ENCODE measurements at regions not wholly inside any gene's neighbourhood (a gene's known extent, or its start where the extent isn't known, plus 50 kb on each side); places are given as distances from the start of the nearest gene placed in this dataset.

- Histone ChIP-seq H3K4me3 (replicated peaks; ENCODE audit: low read depth, low read length) (no peak overlapping the region), H3K36me3 (ENCODE audit: control insufficient read depth, insufficient read depth, low read length) (no peaks in the 10 kb centered on the region), H3K27me3 (replicated peaks; ENCODE audit: control insufficient read depth, insufficient read depth, low read length) (no peaks in the 10 kb centered on the region)
- DNase-seq (ENCODE audit: extremely low read depth, insufficient read length), result no peak
- TF ChIP-seq CTCF (IDR thresholded peaks at IDR 0.05; ENCODE audit: insufficient read depth, low read length, poor library complexity, severe bottlenecking), result no peak
Observed at GRCh38 chr3:115418583-115418982, 204.7 kb upstream of the GAP43 start.

GRCh38 chr3:115420086-115420485 is 203.2 kb upstream of the GAP43 start:
- H3K4me3 ChIP-seq (replicated peaks; ENCODE audit: low read depth, low read length), result no peak overlapping the region
- no peaks in the 10 kb centered on the region for H3K36me3 ChIP-seq (ENCODE audit: control insufficient read depth, insufficient read depth, low read length)
- no peaks in the 10 kb centered on the region for H3K27me3 ChIP-seq (replicated peaks; ENCODE audit: control insufficient read depth, insufficient read depth, low read length)
- TF ChIP-seq CTCF (IDR thresholded peaks at IDR 0.05; ENCODE audit: insufficient read depth, low read length, poor library complexity, severe bottlenecking), result no peak
- DNase-seq (ENCODE audit: extremely low read depth, insufficient read length), result no peak

DNA sequence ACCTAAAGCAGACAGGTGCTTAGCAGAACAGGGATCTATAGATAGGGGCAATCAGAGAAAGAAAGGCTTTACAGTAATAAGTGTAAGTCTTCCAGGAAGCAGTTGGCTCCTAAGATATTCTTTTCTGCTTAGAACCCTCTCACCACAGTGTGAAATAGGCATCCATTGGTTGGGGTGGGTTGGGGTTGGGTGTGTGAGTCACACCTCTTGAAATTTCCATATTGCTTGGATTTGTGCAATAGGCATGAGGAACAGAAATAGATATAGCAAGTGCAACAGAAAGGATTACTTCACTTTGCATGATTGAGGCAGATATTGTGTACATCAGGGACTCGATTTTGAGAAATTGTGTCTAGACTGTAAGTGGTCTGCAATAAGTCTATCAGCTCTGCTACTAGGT is 200.1 kb upstream of the GAP43 start:
- no peak for DNase-seq (ENCODE audit: extremely low read depth, insufficient read length)
- TF ChIP-seq CTCF (IDR thresholded peaks at IDR 0.05; ENCODE audit: insufficient read depth, low read length, poor library complexity, severe bottlenecking), result no peak
- Histone ChIP-seq H3K4me3 (replicated peaks; ENCODE audit: low read depth, low read length) (no peak overlapping the region), H3K27me3 (replicated peaks; ENCODE audit: control insufficient read depth, insufficient read depth, low read length) (no peaks in the 10 kb centered on the region), H3K36me3 (ENCODE audit: control insufficient read depth, insufficient read depth, low read length) (no peaks in the 10 kb centered on the region)

- no peaks in the 10 kb centered on the region for H3K27me3 ChIP-seq (replicated peaks; ENCODE audit: control insufficient read depth, insufficient read depth, low read length)
- H3K36me3 ChIP-seq (ENCODE audit: control insufficient read depth, insufficient read depth, low read length), result no peaks in the 10 kb centered on the region
- DNase-seq (ENCODE audit: extremely low read depth, insufficient read length), result no peak
- TF ChIP-seq CTCF (IDR thresholded peaks at IDR 0.05; ENCODE audit: insufficient read depth, low read length, poor library complexity, severe bottlenecking), result no peak
- no peak overlapping the region for H3K4me3 ChIP-seq (replicated peaks; ENCODE audit: low read depth, low read length)
Observed at GRCh38 chr3:115428841-115429240, 194.5 kb upstream of the GAP43 start.

- H3K27me3 ChIP-seq (replicated peaks; ENCODE audit: control insufficient read depth, insufficient read depth, low read length), result no peaks in the 10 kb centered on the region
- H3K4me3 ChIP-seq (replicated peaks; ENCODE audit: low read depth, low read length), result no peak overlapping the region
- no peak for DNase-seq (ENCODE audit: extremely low read depth, insufficient read length)
- H3K36me3 ChIP-seq (ENCODE audit: control insufficient read depth, insufficient read depth, low read length), result no peaks in the 10 kb centered on the region
- no peak for TF ChIP-seq CTCF (IDR thresholded peaks at IDR 0.05; ENCODE audit: insufficient read depth, low read length, poor library complexity, severe bottlenecking)
Observed at GRCh38 chr3:115436767-115437301, 186.5 kb upstream of the GAP43 start.

- H3K4me3 ChIP-seq (replicated peaks; ENCODE audit: low read depth, low read length), result no peak overlapping the region
- no peaks in the 10 kb centered on the region for H3K36me3 ChIP-seq (ENCODE audit: control insufficient read depth, insufficient read depth, low read length)
- no peak for DNase-seq (ENCODE audit: extremely low read depth, insufficient read length)
- TF ChIP-seq CTCF (IDR thresholded peaks at IDR 0.05; ENCODE audit: insufficient read depth, low read length, poor library complexity, severe bottlenecking), result no peak
- H3K27me3 ChIP-seq (replicated peaks; ENCODE audit: control insufficient read depth, insufficient read depth, low read length), result no peaks in the 10 kb centered on the region; the same call in 1 of the 2 replicates
Observed at GRCh38 chr3:115438799-115439198, 184.5 kb upstream of the GAP43 start.
